Neural progenitor cell (in vitro differentiated cells): ENCODE measurements at regions not wholly inside any gene's neighbourhood (a gene's known extent, or its start where the extent isn't known, plus 50 kb on each side); places are given as distances from the start of the nearest gene placed in this dataset.

ENCODE experiments used
- EZH2 ChIP-seq: fragments of 200-600 bp; sonication (generic); IDR thresholded peaks from 2 replicates; pipeline ENCODE4 v1.6.1; 2017; ENCODE audit warnings: antibody characterized with exemption, mild to moderate bottlenecking, moderate library complexity
- EZH2phosphoT487 ChIP-seq: fragments of 200-600 bp; sonication (generic); IDR thresholded peaks from 2 replicates; pipeline ENCODE4 v1.6.1; 2017; ENCODE audit warnings: antibody characterized with exemption
- TF ChIP-seq, protein P1 (sequence below): fragments of 200-600 bp; sonication (generic); IDR thresholded peaks from 2 replicates; pipeline ENCODE4 v1.5.1; 2017; ENCODE audit warnings: antibody characterized with exemption, mild to moderate bottlenecking

DNA sequence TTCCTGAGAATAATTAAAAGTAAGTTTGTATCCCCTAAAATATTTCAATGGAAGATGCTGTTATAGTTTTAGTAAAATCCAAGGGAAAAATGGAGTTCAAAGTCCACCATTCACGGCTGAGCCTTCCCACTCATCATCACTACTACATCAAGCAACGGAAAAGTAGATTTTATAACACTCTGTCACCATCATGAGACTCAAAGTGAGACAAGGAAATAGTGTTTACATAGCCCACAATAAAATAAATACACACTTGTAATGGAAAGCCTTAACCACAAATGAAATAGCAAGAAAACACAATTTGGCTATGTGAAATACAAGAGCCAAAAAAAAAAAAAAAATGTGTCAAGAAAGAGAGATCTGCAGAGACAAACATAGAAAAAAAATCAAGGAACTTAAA lies 569.9 kb upstream of the REG3G start:
- TF ChIP-seq EZH2 (no peak), EZH2phosphoT487 (no peak)
- TF ChIP-seq, protein P1, sequence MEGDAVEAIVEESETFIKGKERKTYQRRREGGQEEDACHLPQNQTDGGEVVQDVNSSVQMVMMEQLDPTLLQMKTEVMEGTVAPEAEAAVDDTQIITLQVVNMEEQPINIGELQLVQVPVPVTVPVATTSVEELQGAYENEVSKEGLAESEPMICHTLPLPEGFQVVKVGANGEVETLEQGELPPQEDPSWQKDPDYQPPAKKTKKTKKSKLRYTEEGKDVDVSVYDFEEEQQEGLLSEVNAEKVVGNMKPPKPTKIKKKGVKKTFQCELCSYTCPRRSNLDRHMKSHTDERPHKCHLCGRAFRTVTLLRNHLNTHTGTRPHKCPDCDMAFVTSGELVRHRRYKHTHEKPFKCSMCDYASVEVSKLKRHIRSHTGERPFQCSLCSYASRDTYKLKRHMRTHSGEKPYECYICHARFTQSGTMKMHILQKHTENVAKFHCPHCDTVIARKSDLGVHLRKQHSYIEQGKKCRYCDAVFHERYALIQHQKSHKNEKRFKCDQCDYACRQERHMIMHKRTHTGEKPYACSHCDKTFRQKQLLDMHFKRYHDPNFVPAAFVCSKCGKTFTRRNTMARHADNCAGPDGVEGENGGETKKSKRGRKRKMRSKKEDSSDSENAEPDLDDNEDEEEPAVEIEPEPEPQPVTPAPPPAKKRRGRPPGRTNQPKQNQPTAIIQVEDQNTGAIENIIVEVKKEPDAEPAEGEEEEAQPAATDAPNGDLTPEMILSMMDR = no peak
